WTC11 (cell line): ENCODE measurements at regions not wholly inside any gene's neighbourhood (a gene's known extent, or its start where the extent isn't known, plus 50 kb on each side); places are given as distances from the start of the nearest gene placed in this dataset.

Experiments used
- ATAC-seq: fragments of 200-7000 bp; cut with Tn5 transposase; 2 replicates; pipeline ENCODE4 v1.10.0; 2021; ENCODE audit warnings: mild to moderate bottlenecking, moderate library complexity
- CTCF ChIA-PET: fragments of 300-600 bp; sonication (Branson Sonifier 250); formaldehyde crosslinking; loops from one replicate; lab custom pipeline; 2021; ENCODE audit warnings: antibody characterized with exemption; lab: Charles Lee
- POLR2A ChIA-PET: fragments of 350-600 bp; sonication (Branson Sonifier 250); formaldehyde crosslinking; loops from one replicate; lab custom pipeline; 2021; ENCODE audit warnings: antibody characterized with exemption; lab: Charles Lee
- DNase-seq: peaks from one replicate; pipeline ENCODE4 v3.0.0; 2021; ENCODE audit warnings: low spot score
- H3K27ac Mint-ChIP-seq: 2 replicates; pipeline ENCODE4 v1.8.0; 2021; ENCODE audit warnings: mixed read lengths
- H3K27me3 Mint-ChIP-seq: 2 replicates; pipeline ENCODE4 v1.8.0; 2021; ENCODE audit warnings: low read depth, mild to moderate bottlenecking, moderate library complexity, mixed read lengths
- H3K36me3 Mint-ChIP-seq: 2 replicates; pipeline ENCODE4 v1.8.0; 2021; ENCODE audit warnings: mixed read lengths
- H3K4me1 Mint-ChIP-seq: 2 replicates; pipeline ENCODE4 v1.8.0; 2022; ENCODE audit warnings: mixed read lengths
- H3K4me3 Mint-ChIP-seq: 2 replicates; pipeline ENCODE4 v1.8.0; 2021; ENCODE audit warnings: mild to moderate bottlenecking, moderate library complexity, mixed read lengths
- H3K9me3 Mint-ChIP-seq: 2 replicates; pipeline ENCODE4 v1.8.0; 2021; ENCODE audit warnings: mixed read lengths
- ATF1 ChIP-seq: sonication (generic); formaldehyde crosslinking; IDR thresholded peaks from 2 replicates; pipeline ENCODE4 v1.8.1; 2023; ENCODE audit warnings: mild to moderate bottlenecking, moderate library complexity, missing genetic modification reagents
- CREB1 ChIP-seq: sonication (generic); formaldehyde crosslinking; IDR thresholded peaks from 2 replicates; pipeline ENCODE4 v1.8.0; 2023; ENCODE audit warnings: mild to moderate bottlenecking, missing genetic modification reagents
- CREM ChIP-seq: sonication (generic); formaldehyde crosslinking; IDR thresholded peaks from 2 replicates; pipeline ENCODE4 v1.8.1; 2022; ENCODE audit warnings: mild to moderate bottlenecking, missing genetic modification reagents, moderate library complexity
- E2F5 ChIP-seq: sonication (generic); formaldehyde crosslinking; IDR thresholded peaks from 2 replicates; pipeline ENCODE4 v1.8.1; 2022; ENCODE audit warnings: mild to moderate bottlenecking, moderate library complexity, missing genetic modification reagents
- ELF4 ChIP-seq: sonication (generic); formaldehyde crosslinking; IDR thresholded peaks from 2 replicates; pipeline ENCODE4 v1.8.1; 2022; ENCODE audit warnings: low read depth, mild to moderate bottlenecking, moderate library complexity, missing genetic modification reagents
- ERG ChIP-seq: fragments of 250-450 bp; sonication (Bioruptor Pico); IDR thresholded peaks from 2 replicates; pipeline ENCODE4 v1.8.0; 2021; ENCODE audit warnings: mild to moderate bottlenecking
- GRHL2 ChIP-seq: fragments of 250-450 bp; sonication (Bioruptor Pico); IDR thresholded peaks from 2 replicates; pipeline ENCODE4 v1.8.0; 2022; ENCODE audit warnings: mild to moderate bottlenecking, moderate library complexity; ENCODE audit not compliant: insufficient replicate concordance, severe bottlenecking
- NFATC4 ChIP-seq: fragments of 250-450 bp; sonication (Bioruptor Pico); IDR thresholded peaks from 2 replicates; pipeline ENCODE4 v1.9.0; 2021; ENCODE audit warnings: mild to moderate bottlenecking
- NR1H2 ChIP-seq: sonication (generic); formaldehyde crosslinking; IDR thresholded peaks from 2 replicates; pipeline ENCODE4 v1.9.0; 2021; ENCODE audit warnings: mild to moderate bottlenecking, moderate library complexity, missing genetic modification reagents
- NR3C1 ChIP-seq: sonication (generic); formaldehyde crosslinking; conservative IDR thresholded peaks from 2 replicates; pipeline ENCODE4 v1.8.1; 2023; ENCODE audit warnings: low read depth, mild to moderate bottlenecking, missing genetic modification reagents
- PREB ChIP-seq: sonication (generic); formaldehyde crosslinking; IDR thresholded peaks from 2 replicates; pipeline ENCODE4 v1.8.1; 2022; ENCODE audit warnings: mild to moderate bottlenecking, missing genetic modification reagents, moderate library complexity, borderline replicate concordance
- PRRX2 ChIP-seq: fragments of 250-450 bp; sonication (Bioruptor Pico); IDR thresholded peaks from 2 replicates; pipeline ENCODE4 v1.8.0; 2021; ENCODE audit warnings: mild to moderate bottlenecking
- SMAD4 ChIP-seq: sonication (generic); formaldehyde crosslinking; IDR thresholded peaks from 2 replicates; pipeline ENCODE4 v1.8.0; 2022; ENCODE audit warnings: mild to moderate bottlenecking, missing genetic modification reagents
- TEAD4 ChIP-seq: sonication (generic); formaldehyde crosslinking; IDR thresholded peaks from 2 replicates; pipeline ENCODE4 v1.8.0; 2022; ENCODE audit warnings: mild to moderate bottlenecking, missing genetic modification reagents
- ZBTB43 ChIP-seq: sonication (generic); formaldehyde crosslinking; IDR thresholded peaks from 2 replicates; pipeline ENCODE4 v1.8.1; 2023; ENCODE audit warnings: mild to moderate bottlenecking, missing genetic modification reagents
- ZNF138 ChIP-seq: sonication (generic); formaldehyde crosslinking; conservative IDR thresholded peaks from 2 replicates; pipeline ENCODE4 v1.8.1; 2022; ENCODE audit warnings: mild to moderate bottlenecking, moderate library complexity, missing genetic modification reagents
- ZNF232 ChIP-seq: sonication (generic); formaldehyde crosslinking; IDR thresholded peaks from 2 replicates; pipeline ENCODE4 v1.8.0; 2022; ENCODE audit warnings: mild to moderate bottlenecking, missing genetic modification reagents
- ZNF396 ChIP-seq: fragments of 250-450 bp; sonication (Bioruptor Pico); IDR thresholded peaks from 2 replicates; pipeline ENCODE4 v1.8.0; 2021; ENCODE audit warnings: mild to moderate bottlenecking, moderate library complexity, borderline replicate concordance
- ZNF512 ChIP-seq: sonication (generic); formaldehyde crosslinking; IDR thresholded peaks from 2 replicates; pipeline ENCODE4 v1.8.1; 2022; ENCODE audit warnings: missing genetic modification reagents, borderline replicate concordance
- ZNF532 ChIP-seq: fragments of 250-450 bp; sonication (Bioruptor Pico); IDR thresholded peaks from 2 replicates; pipeline ENCODE4 v1.9.0; 2021; ENCODE audit warnings: mild to moderate bottlenecking, borderline replicate concordance

GRCh38 chr12:58576081-58576480 lies 344.2 kb downstream of the LRIG3 start (continued):
- TF ChIP-seq ZNF532 (CRISPR knock-in tag) (no peak), CREB1 (CRISPR knock-in tag) (no peak), ZNF396 (no peak)

GRCh38 chr12:58576916-58577315 lies 343.4 kb downstream of the LRIG3 start:
- Mint-ChIP-seq H3K36me3 (no peaks in the 10 kb centered on the region), H3K9me3 (no peaks in the 10 kb centered on the region), H3K4me3 (no peak overlapping the region), H3K27me3 (no peaks in the 10 kb centered on the region), H3K27ac (no peak overlapping the region), H3K4me1 (no peaks in the 10 kb centered on the region)
- no peak for ATAC-seq
- CTCF ChIA-PET, result no interaction called here
- no peak for DNase-seq
- TF ChIP-seq ZNF232 (CRISPR knock-in tag) (no peak), CREM (no peak), SMAD4 (CRISPR knock-in tag) (no peak), ZNF512 (CRISPR knock-in tag) (no peak), ZBTB43 (CRISPR knock-in tag) (no peak), NR1H2 (CRISPR knock-in tag) (no peak), ZNF138 (CRISPR knock-in tag) (no peak)
- POLR2A ChIA-PET, result no interaction called here

- Mint-ChIP-seq H3K9me3 (no peaks in the 10 kb centered on the region), H3K4me3 (no peak overlapping the region), H3K36me3 (no peaks in the 10 kb centered on the region), H3K27ac (no peak overlapping the region), H3K27me3 (no peaks in the 10 kb centered on the region), H3K4me1 (no peaks in the 10 kb centered on the region)
- POLR2A ChIA-PET, result no interaction called here
- TF ChIP-seq CREM (no peak), PREB (CRISPR knock-in tag) (no peak)
- ATAC-seq, result no peak
- DNase-seq, result no peak
- CTCF ChIA-PET, result no interaction called here
Measured at GRCh38 chr12:58580095-58580494, 340.2 kb downstream of the LRIG3 start.

- H3K4me1 Mint-ChIP-seq, result no peaks in the 10 kb centered on the region
- H3K36me3 Mint-ChIP-seq, result no peaks in the 10 kb centered on the region
- H3K27me3 Mint-ChIP-seq, result no peaks in the 10 kb centered on the region
- CTCF ChIA-PET, result interaction anchor here (0.9 kb wide), 1 partner anchor 43 kb away, joined by 3 read pairs; no protein-coding TSS in a partner anchor
- POLR2A ChIA-PET, result no interaction called here
- ATAC-seq (no peak), DNase-seq (no peak)
- no peak overlapping the region for H3K27ac Mint-ChIP-seq
- no peak overlapping the region for H3K4me3 Mint-ChIP-seq
- no peaks in the 10 kb centered on the region for H3K9me3 Mint-ChIP-seq
- TF ChIP-seq NR3C1 (no peak), ELF4 (CRISPR knock-in tag) (no peak), ZBTB43 (CRISPR knock-in tag) (no peak), TEAD4 (CRISPR knock-in tag) (no peak), PRRX2 (CRISPR knock-in tag) (no peak), E2F5 (CRISPR knock-in tag) (no peak), GRHL2 (CRISPR knock-in tag) (no peak), ATF1 (CRISPR knock-in tag) (no peak), ERG (no peak), NFATC4 (no peak)
Measured at GRCh38 chr12:58583529-58583928, 336.8 kb downstream of the LRIG3 start.
